Testis (tissue), 2 donors: ENCODE measurements at regions not wholly inside any gene's neighbourhood (a gene's known extent, or its start where the extent isn't known, plus 50 kb on each side); places are given as distances from the start of the nearest gene placed in this dataset.

Source experiments
- POLR2A ChIP-seq: fragments of 450-650 bp; IDR thresholded peaks from one replicate; pipeline ENCODE4 v1.6.1; 2017; ENCODE audit warnings: antibody characterized with exemption, mild to moderate bottlenecking, moderate library complexity
- TF ChIP-seq, protein P1 (sequence below), 3 experiments: fragments of 450-650 bp in 2 of 3; fragments of 200-600 bp in 1 of 3; sonication (generic) in 1 of 3; IDR thresholded peaks; one replicate each; pipeline ENCODE4 v1.5.1; 2016 to 2019; ENCODE audit warnings: antibody characterized with exemption in 3 of 3, mild to moderate bottlenecking in 2 of 3, moderate library complexity in 1 of 3

DNA sequence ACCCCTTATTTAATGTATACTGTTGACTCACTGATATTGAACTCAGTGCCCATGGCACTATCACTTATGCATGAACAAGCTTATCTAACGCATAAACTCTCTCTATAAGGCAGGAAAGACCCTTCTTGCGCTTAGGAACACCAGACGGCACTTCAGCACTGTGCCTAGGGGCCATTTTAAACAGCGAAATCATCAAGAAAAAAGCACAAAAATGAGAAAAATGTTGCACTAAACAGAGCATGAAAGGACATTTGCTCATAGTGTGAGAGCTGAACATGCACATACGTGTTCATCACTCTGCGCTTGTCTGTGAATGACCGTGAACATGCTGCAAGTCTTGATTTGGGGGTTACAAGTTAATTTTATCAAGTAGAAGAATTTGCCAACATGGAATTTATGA is 109.6 kb downstream of the WDR11 start:
- TF ChIP-seq, protein P1, sequence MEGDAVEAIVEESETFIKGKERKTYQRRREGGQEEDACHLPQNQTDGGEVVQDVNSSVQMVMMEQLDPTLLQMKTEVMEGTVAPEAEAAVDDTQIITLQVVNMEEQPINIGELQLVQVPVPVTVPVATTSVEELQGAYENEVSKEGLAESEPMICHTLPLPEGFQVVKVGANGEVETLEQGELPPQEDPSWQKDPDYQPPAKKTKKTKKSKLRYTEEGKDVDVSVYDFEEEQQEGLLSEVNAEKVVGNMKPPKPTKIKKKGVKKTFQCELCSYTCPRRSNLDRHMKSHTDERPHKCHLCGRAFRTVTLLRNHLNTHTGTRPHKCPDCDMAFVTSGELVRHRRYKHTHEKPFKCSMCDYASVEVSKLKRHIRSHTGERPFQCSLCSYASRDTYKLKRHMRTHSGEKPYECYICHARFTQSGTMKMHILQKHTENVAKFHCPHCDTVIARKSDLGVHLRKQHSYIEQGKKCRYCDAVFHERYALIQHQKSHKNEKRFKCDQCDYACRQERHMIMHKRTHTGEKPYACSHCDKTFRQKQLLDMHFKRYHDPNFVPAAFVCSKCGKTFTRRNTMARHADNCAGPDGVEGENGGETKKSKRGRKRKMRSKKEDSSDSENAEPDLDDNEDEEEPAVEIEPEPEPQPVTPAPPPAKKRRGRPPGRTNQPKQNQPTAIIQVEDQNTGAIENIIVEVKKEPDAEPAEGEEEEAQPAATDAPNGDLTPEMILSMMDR (IDR thresholded peaks at IDR 0.05), result no peak
- TF ChIP-seq POLR2A, result no peak
